ENCODE measurements at regions not wholly inside any gene's neighbourhood (a gene's known extent, or its start where the extent isn't known, plus 50 kb on each side); places are given as distances from the start of the nearest gene placed in this dataset.
A peak's percentile ranks its signal among the peaks of the same experiment; 100 is the strongest.

GRCh38 chr7:47715631-47716068 is 133.7 kb upstream of the TNS3 start:
- no peak overlapping the region for H3K4me3 ChIP-seq (replicated peaks in 1 of 2; ENCODE audit: low read depth in 2 of 2, low read length in 2 of 2)
- TF ChIP-seq CTCF (IDR thresholded peaks at IDR 0.05; ENCODE audit: low read depth, low read length), result no peak
- DNase-seq (ENCODE audit: low read depth in 2 of 2), result no peak

- DNase-seq (ENCODE audit: low read depth in 2 of 2), result no peak
- H3K4me3 ChIP-seq (replicated peaks in 1 of 2; ENCODE audit: low read depth in 2 of 2, low read length in 2 of 2), result no peak overlapping the region
- no peak for TF ChIP-seq CTCF (IDR thresholded peaks at IDR 0.05; ENCODE audit: low read depth, low read length)
These were observed 133.0 kb upstream of the TNS3 start for GRCh38 chr7:47714669-47715607.

GRCh38 chr7:47713595-47713994 is 131.7 kb upstream of the TNS3 start:
- DNase-seq (ENCODE audit: low read depth in 2 of 2), result no peak
- TF ChIP-seq CTCF (IDR thresholded peaks at IDR 0.05; ENCODE audit: low read depth, low read length), result no peak

GRCh38 chr7:47712416-47712815 is 130.5 kb upstream of the TNS3 start:
- no peak for DNase-seq (ENCODE audit: low read depth in 2 of 2)
- H3K4me3 ChIP-seq (replicated peaks in 1 of 2; ENCODE audit: low read depth in 2 of 2, low read length in 2 of 2), result no peak overlapping the region

More at GRCh38 chr7:47713595-47713994, 131.7 kb upstream of the TNS3 start:
- no peak overlapping the region for H3K4me3 ChIP-seq (replicated peaks in 1 of 2; ENCODE audit: low read depth in 2 of 2, low read length in 2 of 2)

GRCh38 chr7:47711776-47712175 is 129.9 kb upstream of the TNS3 start:
- H3K4me3 ChIP-seq (replicated peaks in 1 of 2; ENCODE audit: low read depth in 2 of 2, low read length in 2 of 2), result no peak overlapping the region
- no peak for DNase-seq (ENCODE audit: low read depth in 2 of 2)
- no peak for TF ChIP-seq CTCF (IDR thresholded peaks at IDR 0.05; ENCODE audit: low read depth, low read length)

More at GRCh38 chr7:47712416-47712815, 130.5 kb upstream of the TNS3 start:
- no peak for TF ChIP-seq CTCF (IDR thresholded peaks at IDR 0.05; ENCODE audit: low read depth, low read length)

GRCh38 chr7:47710201-47710935 is 128.5 kb upstream of the TNS3 start:
- DNase-seq (ENCODE audit: low read depth in 2 of 2), result peak; percentile 7 to 77
- no peak for TF ChIP-seq CTCF (IDR thresholded peaks at IDR 0.05; ENCODE audit: low read depth, low read length)
- H3K4me3 ChIP-seq (replicated peaks in 1 of 2; ENCODE audit: low read depth in 2 of 2, low read length in 2 of 2), result no peak overlapping the region

Measured in cardiac fibroblast (primary cell).